H9 (cell line): ENCODE measurements at regions not wholly inside any gene's neighbourhood (a gene's known extent, or its start where the extent isn't known, plus 50 kb on each side); places are given as distances from the start of the nearest gene placed in this dataset.

ENCODE experiments used
- DNase-seq: peaks from one replicate; pipeline ENCODE4 v3.0.0-alpha.2; 2017
- H2AFZ ChIP-seq: one replicate; pipeline ENCODE4 v1.6.1; 2013; ENCODE audit warnings: mild to moderate bottlenecking, low read length, control low read depth, moderate library complexity
- H2AK5ac ChIP-seq: 2 replicates; pipeline ENCODE4 v1.6.1; 2013; ENCODE audit warnings: low read length, control low read depth, mixed read lengths; ENCODE audit not compliant: insufficient read length
- H2BK120ac ChIP-seq: one replicate; pipeline ENCODE4 v1.6.1; 2013; ENCODE audit warnings: low read depth, mild to moderate bottlenecking, low read length, control low read depth, inconsistent platforms; ENCODE audit not compliant: poor library complexity, severe bottlenecking
- H2BK12ac ChIP-seq: 2 replicates; pipeline ENCODE4 v1.6.1; 2013; ENCODE audit warnings: low read length, control low read depth, mixed read lengths, low read depth; ENCODE audit not compliant: insufficient read length
- H2BK15ac ChIP-seq: 2 replicates; pipeline ENCODE4 v1.6.1; 2013; ENCODE audit warnings: low read depth, low read length, control low read depth
- H2BK20ac ChIP-seq: one replicate; pipeline ENCODE4 v1.6.1; 2013; ENCODE audit warnings: low read depth, mild to moderate bottlenecking, low read length, control low read depth, inconsistent platforms; ENCODE audit not compliant: poor library complexity, severe bottlenecking
- H2BK5ac ChIP-seq: 2 replicates; pipeline ENCODE4 v1.6.1; 2013; ENCODE audit warnings: low read length, control low read depth, mixed read lengths; ENCODE audit not compliant: insufficient read length
- H3K14ac ChIP-seq: 2 replicates; pipeline ENCODE4 v1.6.1; 2013; ENCODE audit warnings: low read length, control low read depth; ENCODE audit not compliant: insufficient read depth
- H3K18ac ChIP-seq: 2 replicates; pipeline ENCODE4 v1.6.1; 2013; ENCODE audit warnings: low read depth, mild to moderate bottlenecking, mixed read lengths, low read length, control low read depth; ENCODE audit not compliant: insufficient read length
- H3K23ac ChIP-seq: 2 replicates; pipeline ENCODE4 v1.6.1; 2013; ENCODE audit warnings: low read length, control low read depth, mixed read lengths, low read depth; ENCODE audit not compliant: insufficient read length
- H3K23me2 ChIP-seq: 2 replicates; pipeline ENCODE4 v1.6.1; 2013; ENCODE audit warnings: low read depth, mild to moderate bottlenecking, mixed read lengths, low read length, control low read depth; ENCODE audit not compliant: insufficient read length, poor library complexity, severe bottlenecking
- H3K27ac ChIP-seq: 2 replicates; pipeline ENCODE4 v1.5.1; 2013; ENCODE audit warnings: low read length, control low read depth, mixed read lengths, low read depth; ENCODE audit not compliant: insufficient read length
- H3K27me3 ChIP-seq: 2 replicates; pipeline ENCODE4 v1.6.1; 2013; ENCODE audit warnings: low read length, control low read depth, inconsistent platforms; ENCODE audit not compliant: insufficient read depth
- H3K4ac ChIP-seq: 2 replicates; pipeline ENCODE4 v1.6.1; 2013; ENCODE audit warnings: low read depth, mild to moderate bottlenecking, control low read depth, inconsistent platforms, low read length, moderate library complexity
- H3K4me1 ChIP-seq: 2 replicates; pipeline ENCODE4 v1.6.1; 2013; ENCODE audit warnings: low read length, control low read depth, inconsistent platforms; ENCODE audit not compliant: insufficient read depth
- H3K4me2 ChIP-seq: 2 replicates; pipeline ENCODE4 v1.6.1; 2013; ENCODE audit warnings: low read length, control low read depth, mixed read lengths; ENCODE audit not compliant: insufficient read length, insufficient read depth
- H3K56ac ChIP-seq: 2 replicates; pipeline ENCODE4 v1.6.1; 2013; ENCODE audit warnings: low read depth, mild to moderate bottlenecking, mixed read lengths, low read length, control low read depth; ENCODE audit not compliant: insufficient read length
- H3K79me1 ChIP-seq: 2 replicates; pipeline ENCODE4 v1.6.1; 2013; ENCODE audit warnings: low read depth, mild to moderate bottlenecking, moderate library complexity, low read length, control low read depth, inconsistent platforms; ENCODE audit not compliant: insufficient read depth, poor library complexity, severe bottlenecking
- H3K79me2 ChIP-seq: 2 replicates; pipeline ENCODE4 v1.6.1; 2013; ENCODE audit warnings: low read length, control low read depth, inconsistent platforms; ENCODE audit not compliant: insufficient read depth
- H3K9ac ChIP-seq: 2 replicates; pipeline ENCODE4 v1.6.1; 2013; ENCODE audit warnings: low read length, control low read depth, mixed read lengths; ENCODE audit not compliant: insufficient read length; ENCODE audit errors: extremely low read depth
- H3K9me3 ChIP-seq: one replicate; pipeline ENCODE4 v1.6.1; 2013; ENCODE audit warnings: low read depth, low read length, inconsistent platforms; ENCODE audit not compliant: control insufficient read depth
- H3T11ph ChIP-seq: one replicate; pipeline ENCODE4 v1.6.1; 2013; ENCODE audit warnings: mild to moderate bottlenecking, low read length, control low read depth, inconsistent platforms
- H4K20me1 ChIP-seq: one replicate; pipeline ENCODE4 v1.6.1; 2013; ENCODE audit not compliant: control insufficient read depth, insufficient read length, insufficient read depth
- H4K5ac ChIP-seq: 2 replicates; pipeline ENCODE4 v1.6.1; 2013; ENCODE audit warnings: low read depth, mild to moderate bottlenecking, mixed read lengths, low read length, control low read depth; ENCODE audit not compliant: insufficient read length
- H4K8ac ChIP-seq: replicated peaks from 2 replicates; pipeline ENCODE4 v1.6.1; 2013; ENCODE audit warnings: low read length, control low read depth, mixed read lengths, low read depth; ENCODE audit not compliant: insufficient read length
- H4K91ac ChIP-seq: 2 replicates; pipeline ENCODE4 v1.6.1; 2013; ENCODE audit warnings: low read depth, mild to moderate bottlenecking, moderate library complexity, mixed read lengths, low read length, control low read depth; ENCODE audit not compliant: insufficient read length
- H3K27ac Mint-ChIP-seq, 3 experiments: 2 replicates in 2 of 3; 3 replicates in 1 of 3; pipeline ENCODE4 v1.8.0; 2020 to 2021; ENCODE audit warnings: mixed read lengths in 3 of 3, mild to moderate bottlenecking in 1 of 3, moderate library complexity in 1 of 3
- H3K27me3 Mint-ChIP-seq: 2 replicates; pipeline ENCODE4 v1.8.0; 2021; ENCODE audit warnings: low read depth, mild to moderate bottlenecking, moderate library complexity, mixed read lengths
- H3K36me3 Mint-ChIP-seq, 3 experiments: 2 replicates in 2 of 3; 3 replicates in 1 of 3; pipeline ENCODE4 v1.8.0; 2020 to 2021; ENCODE audit warnings: low read depth in 3 of 3, mixed read lengths in 3 of 3; ENCODE audit not compliant: insufficient read depth in 1 of 3
- H3K4me1 Mint-ChIP-seq, 2 experiments: 2 replicates each; pipeline ENCODE4 v1.8.0; 2020; ENCODE audit warnings: mixed read lengths in 2 of 2
- H3K4me3 Mint-ChIP-seq, 2 experiments: 2 replicates in 1 of 2; 3 replicates in 1 of 2; pipeline ENCODE4 v1.8.0; 2020 to 2021; ENCODE audit warnings: mild to moderate bottlenecking in 2 of 2, mixed read lengths in 2 of 2, moderate library complexity in 1 of 2
- H3K9me3 Mint-ChIP-seq, 2 experiments: 2 replicates in 1 of 2; 3 replicates in 1 of 2; pipeline ENCODE4 v1.8.0; 2020; ENCODE audit warnings: mild to moderate bottlenecking in 2 of 2, mixed read lengths in 2 of 2, moderate library complexity in 1 of 2
- CTCF ChIP-seq: fragments of 200-600 bp; sonication (generic); conservative IDR thresholded peaks from 3 replicates; pipeline ENCODE4 v1.8.0; 2021; ENCODE audit warnings: antibody characterized with exemption, mild to moderate bottlenecking
- WGBS: extraction: QIAGEN DNeasy Blood & Tissue Kit; methylation state at CpG from one replicate; pipeline ENCODE4 v1.1.7; 2013; ENCODE audit warnings: missing lambda C conversion rate, low lambda C conversion rate, mixed read lengths; ENCODE audit not compliant: insufficient read length; ENCODE audit errors: extremely low coverage; 5-methylcytosine and 5-hydroxymethylcytosine counted together

- H3K79me2 ChIP-seq, result no peaks in the 10 kb centered on the region
- no peak overlapping the region for H3K27ac Mint-ChIP-seq
- H3K14ac ChIP-seq, result no peak overlapping the region
- H3K4me3 Mint-ChIP-seq, result no peak overlapping the region
- H3K4ac ChIP-seq, result no peak overlapping the region
- no peak overlapping the region for H2BK120ac ChIP-seq
- H2BK20ac ChIP-seq, result no peak overlapping the region
- no peak overlapping the region for H3K56ac ChIP-seq
- H3K9ac ChIP-seq, result no peak overlapping the region
- WGBS, result no CpG with 5 or more reads among the region's 7 CpGs
- no peaks in the 10 kb centered on the region for H4K20me1 ChIP-seq
- no peak overlapping the region for H4K5ac ChIP-seq
- H4K91ac ChIP-seq, result no peak overlapping the region
- no peak overlapping the region for H2AFZ ChIP-seq
- H3K4me1 ChIP-seq, result no peaks in the 10 kb centered on the region
- H4K8ac ChIP-seq, result no peak overlapping the region
- no peaks in the 10 kb centered on the region for H3K4me1 Mint-ChIP-seq
- no peak overlapping the region for H3K18ac ChIP-seq
- no peaks in the 10 kb centered on the region for H3K27me3 Mint-ChIP-seq
- no peaks in the 10 kb centered on the region for H3K9me3 ChIP-seq
- H2BK5ac ChIP-seq, result no peak overlapping the region
- no peak overlapping the region for H2BK12ac ChIP-seq
- H2AK5ac ChIP-seq, result no peak overlapping the region
- H3K27me3 ChIP-seq, result no peaks in the 10 kb centered on the region
- H2BK15ac ChIP-seq, result no peak overlapping the region
- DNase-seq, result peak; percentile 52
- peak; percentile 93 for TF ChIP-seq CTCF
- no peaks in the 10 kb centered on the region for H3K36me3 Mint-ChIP-seq
- H3K79me1 ChIP-seq, result no peaks in the 10 kb centered on the region
- no peak overlapping the region for H3K23ac ChIP-seq
- no peak overlapping the region for H3K27ac ChIP-seq
- H3K4me2 ChIP-seq, result no peak overlapping the region
- no peaks in the 10 kb centered on the region for H3K23me2 ChIP-seq
- H3T11ph ChIP-seq, result no peak overlapping the region
- no peaks in the 10 kb centered on the region for H3K9me3 Mint-ChIP-seq
These were observed 660.3 kb upstream of the PITX2 start for GRCh38 chr4:111283066-111283677.
